GM23338 (cell line): ENCODE measurements at regions not wholly inside any gene's neighbourhood (a gene's known extent, or its start where the extent isn't known, plus 50 kb on each side); places are given as distances from the start of the nearest gene placed in this dataset.

Experiments used
- ATAC-seq: fragments of 200-7000 bp; cut with Tn5 transposase; 3 replicates; pipeline ENCODE4 v1.9.1; 2020
- DNase-seq: peaks from one replicate; pipeline ENCODE4 v3.0.0-alpha.2; 2015; ENCODE audit warnings: low spot score
- H2AFZ ChIP-seq: fragments of 200-600 bp; sonication (generic); 2 replicates; pipeline ENCODE4 v1.8.0; 2016; ENCODE audit warnings: antibody characterized with exemption, mild to moderate bottlenecking, moderate library complexity
- H3F3A ChIP-seq: fragments of 200-600 bp; sonication (generic); replicated peaks from 2 replicates; pipeline ENCODE4 v1.8.0; 2017; ENCODE audit warnings: antibody characterized with exemption, mixed run types, low read depth
- H3K27ac ChIP-seq: fragments of 200-600 bp; sonication (generic); 2 replicates; pipeline ENCODE4 v1.6.1; 2016; ENCODE audit warnings: low read depth
- H3K27me3 ChIP-seq: fragments of 200-600 bp; sonication (generic); 2 replicates; pipeline ENCODE4 v1.8.0; 2016; ENCODE audit warnings: mild to moderate bottlenecking, mixed run types, moderate library complexity; ENCODE audit not compliant: insufficient read depth
- H3K36me3 ChIP-seq: fragments of 200-600 bp; sonication (generic); 2 replicates; pipeline ENCODE4 v1.8.0; 2016; ENCODE audit warnings: mild to moderate bottlenecking; ENCODE audit not compliant: insufficient read depth
- H3K4me1 ChIP-seq: fragments of 200-600 bp; sonication (generic); 2 replicates; pipeline ENCODE4 v1.8.0; 2016; ENCODE audit warnings: mild to moderate bottlenecking, moderate library complexity; ENCODE audit not compliant: insufficient read depth
- H3K4me2 ChIP-seq: fragments of 200-600 bp; sonication (generic); 2 replicates; pipeline ENCODE4 v1.7.1; 2017; ENCODE audit warnings: mixed run types
- H3K4me3 ChIP-seq: fragments of 200-600 bp; sonication (generic); 2 replicates; pipeline ENCODE4 v1.6.1; 2016; ENCODE audit warnings: mixed run types
- H3K79me2 ChIP-seq: fragments of 200-600 bp; sonication (generic); replicated peaks from 2 replicates; pipeline ENCODE4 v1.8.0; 2017; ENCODE audit warnings: mild to moderate bottlenecking; ENCODE audit not compliant: insufficient read depth
- H3K9me2 ChIP-seq: fragments of 200-600 bp; sonication (generic); 2 replicates; pipeline ENCODE4 v1.8.0; 2017; ENCODE audit not compliant: insufficient read depth
- H4K20me1 ChIP-seq: fragments of 200-600 bp; sonication (generic); replicated peaks from 2 replicates; pipeline ENCODE4 v1.8.0; 2017; ENCODE audit warnings: mild to moderate bottlenecking; ENCODE audit not compliant: insufficient read depth
- H3K27ac Mint-ChIP-seq: 2 replicates; pipeline ENCODE4 v1.8.0; 2020; ENCODE audit warnings: inconsistent platforms, mild to moderate bottlenecking, moderate library complexity, mixed read lengths
- H3K27me3 Mint-ChIP-seq: 3 replicates; pipeline ENCODE4 v1.8.0; 2022; ENCODE audit warnings: low read depth, mild to moderate bottlenecking, moderate library complexity, mixed read lengths, inconsistent platforms; ENCODE audit not compliant: insufficient read depth, poor library complexity
- H3K36me3 Mint-ChIP-seq: 3 replicates; pipeline ENCODE4 v1.8.0; 2021; ENCODE audit warnings: low read depth, mild to moderate bottlenecking, inconsistent platforms, moderate library complexity, mixed read lengths
- H3K4me1 Mint-ChIP-seq: 3 replicates; pipeline ENCODE4 v1.8.0; 2020; ENCODE audit warnings: mild to moderate bottlenecking, inconsistent platforms, mixed read lengths
- H3K4me3 Mint-ChIP-seq: 3 replicates; pipeline ENCODE4 v1.8.0; 2021; ENCODE audit warnings: moderate library complexity, mild to moderate bottlenecking, inconsistent platforms, mixed read lengths
- H3K9me3 Mint-ChIP-seq: 3 replicates; pipeline ENCODE4 v1.8.0; 2020; ENCODE audit warnings: moderate library complexity, mild to moderate bottlenecking, inconsistent platforms, mixed read lengths
- CREB1 ChIP-seq: fragments of 250-450 bp; sonication (Bioruptor Pico); IDR thresholded peaks from 2 replicates; pipeline ENCODE4 v1.5.0; 2020; ENCODE audit warnings: low read depth, mild to moderate bottlenecking, moderate library complexity
- EZH2 ChIP-seq: fragments of 200-600 bp; sonication (generic); IDR thresholded peaks from one replicate; pipeline ENCODE4 v1.8.0; 2017; ENCODE audit warnings: antibody characterized with exemption, mild to moderate bottlenecking, low read depth; ENCODE audit not compliant: unreplicated experiment
- EZH2phosphoT487 ChIP-seq: fragments of 200-600 bp; sonication (generic); IDR thresholded peaks from one replicate; pipeline ENCODE4 v1.8.1; 2018; ENCODE audit warnings: antibody characterized with exemption; ENCODE audit not compliant: unreplicated experiment
- JUNB ChIP-seq: IDR thresholded peaks from one replicate; pipeline ENCODE4 v1.6.1; 2016; ENCODE audit warnings: antibody characterized with exemption; ENCODE audit not compliant: unreplicated experiment
- NANOG ChIP-seq: IDR thresholded peaks from 2 replicates; pipeline ENCODE4 v1.6.1; 2016; ENCODE audit warnings: antibody characterized with exemption, borderline replicate concordance
- POLR2AphosphoS5 ChIP-seq: IDR thresholded peaks from 2 replicates; pipeline ENCODE4 v1.6.1; 2016; ENCODE audit warnings: antibody characterized with exemption, low read depth
- STAT1 ChIP-seq: IDR thresholded peaks from one replicate; pipeline ENCODE4 v1.6.1; 2016; ENCODE audit warnings: antibody characterized with exemption; ENCODE audit not compliant: unreplicated experiment
- ZNF114 ChIP-seq: fragments of 250-450 bp; sonication (Bioruptor Pico); IDR thresholded peaks from 2 replicates; pipeline ENCODE4 v1.5.0; 2020; ENCODE audit warnings: mild to moderate bottlenecking, moderate library complexity
- ZNF331 ChIP-seq: fragments of 250-450 bp; sonication (Bioruptor Pico); IDR thresholded peaks from 2 replicates; pipeline ENCODE4 v1.5.0; 2020; ENCODE audit warnings: low read depth, mild to moderate bottlenecking, moderate library complexity
- ZNF462 ChIP-seq: fragments of 250-450 bp; sonication (Bioruptor Pico); IDR thresholded peaks from 2 replicates; pipeline ENCODE4 v1.5.0; 2020; ENCODE audit warnings: mild to moderate bottlenecking, moderate library complexity
- TF ChIP-seq, protein P1 (sequence below), 2 experiments: fragments of 200-600 bp in 1 of 2; sonication (generic) in 1 of 2; conservative IDR thresholded peaks; 2 replicates each; pipeline versions ENCODE4 v1.5.1 to v1.6.1; 2016 to 2017; ENCODE audit warnings: antibody characterized with exemption in 2 of 2, low read depth in 2 of 2, mild to moderate bottlenecking in 2 of 2, moderate library complexity in 1 of 2
- TF ChIP-seq, protein P2 (sequence below): IDR thresholded peaks from 2 replicates; pipeline ENCODE4 v1.6.1; 2016; ENCODE audit warnings: antibody characterized with exemption
- TF ChIP-seq, protein P3 (sequence below): IDR thresholded peaks from one replicate; pipeline ENCODE4 v1.6.1; 2018; ENCODE audit warnings: antibody characterized with exemption; ENCODE audit not compliant: unreplicated experiment

DNA sequence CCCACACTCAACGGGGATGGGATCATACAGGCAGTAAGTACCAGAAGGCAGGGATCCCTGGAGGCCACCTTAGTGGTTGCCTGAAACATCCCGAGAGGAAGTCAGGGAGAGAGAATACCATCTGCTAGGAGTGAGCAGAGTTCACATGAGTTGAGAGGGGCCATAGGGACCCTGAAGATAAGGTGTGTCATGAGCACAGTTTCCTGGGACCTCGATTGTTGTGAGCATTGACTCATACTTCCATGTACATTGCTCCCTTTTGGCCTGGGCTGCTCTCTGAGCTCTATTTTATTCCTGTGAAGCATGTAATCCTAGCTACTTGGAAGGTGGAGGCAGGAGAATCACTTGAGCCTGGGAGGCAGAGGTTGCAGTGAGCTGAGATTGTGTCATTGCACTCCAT, 120.5 kb downstream of the TBC1D30 start:
- H3K27me3 Mint-ChIP-seq: peaks cover 3% of the 10 kb centered on the region
- no peaks in the 10 kb centered on the region for H3K36me3 Mint-ChIP-seq
- H3K4me2 ChIP-seq: no peak overlapping the region
- no peak overlapping the region for H3K4me3 Mint-ChIP-seq
- no peak overlapping the region for H3K4me3 ChIP-seq
- no peak overlapping the region for H2AFZ ChIP-seq
- no peaks in the 10 kb centered on the region for H3K79me2 ChIP-seq
- no peak overlapping the region for H3K27ac Mint-ChIP-seq
- ATAC-seq: no peak
- no peak overlapping the region for H3K27ac ChIP-seq
- H3K9me3 Mint-ChIP-seq: no peaks in the 10 kb centered on the region
- H3F3A ChIP-seq: no peaks in the 10 kb centered on the region
- TF ChIP-seq ZNF462 (CRISPR knock-in tag) (no peak), POLR2AphosphoS5 (no peak), JUNB (no peak), NANOG (no peak), ZNF331 (CRISPR knock-in tag) (no peak), STAT1 (no peak), ZNF114 (CRISPR knock-in tag) (no peak), EZH2 (no peak), CREB1 (no peak), EZH2phosphoT487 (no peak)
- TF ChIP-seq, protein P1, sequence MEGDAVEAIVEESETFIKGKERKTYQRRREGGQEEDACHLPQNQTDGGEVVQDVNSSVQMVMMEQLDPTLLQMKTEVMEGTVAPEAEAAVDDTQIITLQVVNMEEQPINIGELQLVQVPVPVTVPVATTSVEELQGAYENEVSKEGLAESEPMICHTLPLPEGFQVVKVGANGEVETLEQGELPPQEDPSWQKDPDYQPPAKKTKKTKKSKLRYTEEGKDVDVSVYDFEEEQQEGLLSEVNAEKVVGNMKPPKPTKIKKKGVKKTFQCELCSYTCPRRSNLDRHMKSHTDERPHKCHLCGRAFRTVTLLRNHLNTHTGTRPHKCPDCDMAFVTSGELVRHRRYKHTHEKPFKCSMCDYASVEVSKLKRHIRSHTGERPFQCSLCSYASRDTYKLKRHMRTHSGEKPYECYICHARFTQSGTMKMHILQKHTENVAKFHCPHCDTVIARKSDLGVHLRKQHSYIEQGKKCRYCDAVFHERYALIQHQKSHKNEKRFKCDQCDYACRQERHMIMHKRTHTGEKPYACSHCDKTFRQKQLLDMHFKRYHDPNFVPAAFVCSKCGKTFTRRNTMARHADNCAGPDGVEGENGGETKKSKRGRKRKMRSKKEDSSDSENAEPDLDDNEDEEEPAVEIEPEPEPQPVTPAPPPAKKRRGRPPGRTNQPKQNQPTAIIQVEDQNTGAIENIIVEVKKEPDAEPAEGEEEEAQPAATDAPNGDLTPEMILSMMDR (conservative IDR thresholded peaks at IDR 0.05; ENCODE audit: low read depth in 2 of 2): no peak
- TF ChIP-seq, protein P2, sequence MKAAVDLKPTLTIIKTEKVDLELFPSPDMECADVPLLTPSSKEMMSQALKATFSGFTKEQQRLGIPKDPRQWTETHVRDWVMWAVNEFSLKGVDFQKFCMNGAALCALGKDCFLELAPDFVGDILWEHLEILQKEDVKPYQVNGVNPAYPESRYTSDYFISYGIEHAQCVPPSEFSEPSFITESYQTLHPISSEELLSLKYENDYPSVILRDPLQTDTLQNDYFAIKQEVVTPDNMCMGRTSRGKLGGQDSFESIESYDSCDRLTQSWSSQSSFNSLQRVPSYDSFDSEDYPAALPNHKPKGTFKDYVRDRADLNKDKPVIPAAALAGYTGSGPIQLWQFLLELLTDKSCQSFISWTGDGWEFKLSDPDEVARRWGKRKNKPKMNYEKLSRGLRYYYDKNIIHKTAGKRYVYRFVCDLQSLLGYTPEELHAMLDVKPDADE: no peak
- TF ChIP-seq, protein P3, sequence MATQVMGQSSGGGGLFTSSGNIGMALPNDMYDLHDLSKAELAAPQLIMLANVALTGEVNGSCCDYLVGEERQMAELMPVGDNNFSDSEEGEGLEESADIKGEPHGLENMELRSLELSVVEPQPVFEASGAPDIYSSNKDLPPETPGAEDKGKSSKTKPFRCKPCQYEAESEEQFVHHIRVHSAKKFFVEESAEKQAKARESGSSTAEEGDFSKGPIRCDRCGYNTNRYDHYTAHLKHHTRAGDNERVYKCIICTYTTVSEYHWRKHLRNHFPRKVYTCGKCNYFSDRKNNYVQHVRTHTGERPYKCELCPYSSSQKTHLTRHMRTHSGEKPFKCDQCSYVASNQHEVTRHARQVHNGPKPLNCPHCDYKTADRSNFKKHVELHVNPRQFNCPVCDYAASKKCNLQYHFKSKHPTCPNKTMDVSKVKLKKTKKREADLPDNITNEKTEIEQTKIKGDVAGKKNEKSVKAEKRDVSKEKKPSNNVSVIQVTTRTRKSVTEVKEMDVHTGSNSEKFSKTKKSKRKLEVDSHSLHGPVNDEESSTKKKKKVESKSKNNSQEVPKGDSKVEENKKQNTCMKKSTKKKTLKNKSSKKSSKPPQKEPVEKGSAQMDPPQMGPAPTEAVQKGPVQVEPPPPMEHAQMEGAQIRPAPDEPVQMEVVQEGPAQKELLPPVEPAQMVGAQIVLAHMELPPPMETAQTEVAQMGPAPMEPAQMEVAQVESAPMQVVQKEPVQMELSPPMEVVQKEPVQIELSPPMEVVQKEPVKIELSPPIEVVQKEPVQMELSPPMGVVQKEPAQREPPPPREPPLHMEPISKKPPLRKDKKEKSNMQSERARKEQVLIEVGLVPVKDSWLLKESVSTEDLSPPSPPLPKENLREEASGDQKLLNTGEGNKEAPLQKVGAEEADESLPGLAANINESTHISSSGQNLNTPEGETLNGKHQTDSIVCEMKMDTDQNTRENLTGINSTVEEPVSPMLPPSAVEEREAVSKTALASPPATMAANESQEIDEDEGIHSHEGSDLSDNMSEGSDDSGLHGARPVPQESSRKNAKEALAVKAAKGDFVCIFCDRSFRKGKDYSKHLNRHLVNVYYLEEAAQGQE: no peak
- no peak for DNase-seq
- H4K20me1 ChIP-seq: no peaks in the 10 kb centered on the region
- no peaks in the 10 kb centered on the region for H3K36me3 ChIP-seq
- H3K9me2 ChIP-seq: peaks cover 4% of the 10 kb centered on the region; the same call in 1 of the 2 replicates
- H3K27me3 ChIP-seq: no peaks in the 10 kb centered on the region
- H3K4me1 ChIP-seq: no peaks in the 10 kb centered on the region
- no peaks in the 10 kb centered on the region for H3K4me1 Mint-ChIP-seq
